PC-3 (cell line): ENCODE measurements at regions not wholly inside any gene's neighbourhood (a gene's known extent, or its start where the extent isn't known, plus 50 kb on each side); places are given as distances from the start of the nearest gene placed in this dataset.

Experiments used
- ATAC-seq: fragments of 200-7000 bp; cut with Tn5 transposase; 2 replicates; pipeline ENCODE4 v1.9.1; 2020; ENCODE audit warnings: mild to moderate bottlenecking, moderate library complexity
- BruUV-seq: library from RNA; stranded (reverse); fragments of 400-500 nt; replicated peaks from 2 replicates; lab custom pipeline; 2021; lab: Mats Ljungman, UMichigan
- CTCF ChIA-PET: fragments of 300-600 bp; sonication (Branson Sonifier 250); formaldehyde crosslinking; loops from one replicate; lab custom pipeline; 2022; ENCODE audit warnings: antibody characterized with exemption; lab: Charles Lee
- POLR2A ChIA-PET: fragments of 300-600 bp; sonication (Branson Sonifier 250); formaldehyde crosslinking; loops from one replicate; lab custom pipeline; 2022; ENCODE audit warnings: antibody characterized with exemption; ENCODE audit not compliant: unreplicated experiment; lab: Charles Lee
- DNase-seq: peaks from one replicate; pipeline ENCODE4 v3.0.0-alpha.2; 2015
- H2AFZ ChIP-seq: fragments of 300-600 bp; sonication (generic); 2 replicates; pipeline ENCODE4 v1.6.0; 2016; ENCODE audit warnings: antibody characterized with exemption, low read length
- H3F3A ChIP-seq: fragments of 300-600 bp; sonication (generic); one replicate; pipeline ENCODE4 v1.6.0; 2017; ENCODE audit warnings: antibody characterized with exemption, low read length, control low read depth, mild to moderate bottlenecking; ENCODE audit not compliant: unreplicated experiment
- H3K27ac ChIP-seq: fragments of 300-600 bp; sonication (generic); 2 replicates; pipeline ENCODE4 v1.5.1; 2016; ENCODE audit warnings: mild to moderate bottlenecking, low read length
- H3K27me3 ChIP-seq: fragments of 300-600 bp; sonication (generic); 2 replicates; pipeline ENCODE4 v1.6.1; 2016; ENCODE audit warnings: low read length, mixed read lengths
- H3K36me3 ChIP-seq: fragments of 300-600 bp; sonication (generic); 2 replicates; pipeline ENCODE4 v1.6.1; 2016; ENCODE audit warnings: low read depth, mixed run types, low read length, mixed read lengths
- H3K4me1 ChIP-seq: fragments of 300-600 bp; sonication (generic); 2 replicates; pipeline ENCODE4 v1.5.1; 2016; ENCODE audit warnings: low read length; ENCODE audit not compliant: insufficient read depth
- H3K4me2 ChIP-seq: fragments of 300-600 bp; sonication (generic); 2 replicates; pipeline ENCODE4 v1.6.0; 2016; ENCODE audit warnings: low read length
- H3K4me3 ChIP-seq: fragments of 300-600 bp; sonication (generic); 2 replicates; pipeline ENCODE4 v1.5.1; 2016; ENCODE audit warnings: mild to moderate bottlenecking, low read length, mixed read lengths
- H3K79me2 ChIP-seq: fragments of 300-600 bp; sonication (generic); 2 replicates; pipeline ENCODE4 v1.6.1; 2017; ENCODE audit warnings: low read length, mixed read lengths
- H3K9ac ChIP-seq: fragments of 300-600 bp; sonication (generic); 2 replicates; pipeline ENCODE4 v1.6.0; 2016; ENCODE audit warnings: mild to moderate bottlenecking, low read length
- H3K9me2 ChIP-seq: fragments of 300-600 bp; sonication (generic); replicated peaks from 2 replicates; pipeline ENCODE4 v1.6.1; 2016; ENCODE audit warnings: mixed run types, low read length, mixed read lengths
- H3K9me3 ChIP-seq: fragments of 300-600 bp; sonication (generic); 2 replicates; pipeline ENCODE4 v1.6.1; 2016; ENCODE audit warnings: low read length, mixed read lengths
- H4K20me1 ChIP-seq: fragments of 300-600 bp; sonication (generic); 2 replicates; pipeline ENCODE4 v1.6.1; 2016; ENCODE audit warnings: low read length, mixed read lengths
- EZH2 ChIP-seq: fragments of 300-600 bp; sonication (generic); IDR thresholded peaks from one replicate; pipeline ENCODE4 v1.6.1; 2017; ENCODE audit warnings: antibody characterized with exemption, mild to moderate bottlenecking, low read length; ENCODE audit not compliant: unreplicated experiment
- EZH2phosphoT487 ChIP-seq: fragments of 300-600 bp; sonication (generic); IDR thresholded peaks from 2 replicates; pipeline ENCODE4 v1.6.1; 2018; ENCODE audit warnings: mild to moderate bottlenecking, antibody characterized with exemption, low read length, borderline replicate concordance
- intact Hi-C: fragments of 100-400 bp; cut with micrococcal nuclease; formaldehyde crosslinking; loops from 2 replicates; pipeline ENCODE4 v1.9.0; 2023
- TF ChIP-seq, protein P1 (sequence below): fragments of 300-600 bp; sonication (generic); conservative IDR thresholded peaks from 2 replicates; pipeline ENCODE4 v1.5.1; 2017; ENCODE audit warnings: antibody characterized with exemption, low read depth, mild to moderate bottlenecking, low read length

DNA sequence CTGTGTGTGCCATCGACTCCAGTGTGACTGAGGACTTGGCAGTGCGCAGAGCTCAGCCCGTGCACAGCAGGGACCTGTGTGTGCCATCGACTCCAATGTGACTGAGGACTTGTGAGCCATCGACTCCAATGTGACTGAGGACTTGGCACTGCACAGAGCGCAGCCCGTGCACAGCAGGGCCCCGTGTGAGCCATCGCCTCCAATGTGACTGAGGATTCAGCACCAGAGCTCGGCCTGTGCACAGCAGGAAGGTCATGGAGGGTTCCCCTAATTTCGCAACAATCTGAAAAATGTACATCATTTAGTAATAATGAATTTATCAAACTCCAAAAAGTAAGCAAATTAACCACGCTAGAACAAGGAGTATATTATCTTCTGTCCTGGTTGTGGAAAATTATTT lies 348.3 kb upstream of the B3GAT1 start:
- no peaks in the 10 kb centered on the region for H3K27me3 ChIP-seq
- peaks cover 3% of the 10 kb centered on the region; the same call in 1 of the 2 replicates for H3K9me3 ChIP-seq
- CTCF ChIA-PET = no interaction called here
- no peaks in the 10 kb centered on the region for H4K20me1 ChIP-seq
- no peak overlapping the region for H3K27ac ChIP-seq
- intact Hi-C loops = no loop called here
- no peaks in the 10 kb centered on the region for H3K9me2 ChIP-seq
- BruUV-seq = no TSS peak
- ATAC-seq = no peak
- H3K9ac ChIP-seq = no peak overlapping the region
- no peaks in the 10 kb centered on the region for H3F3A ChIP-seq
- peaks cover 12% of the 10 kb centered on the region; the same call in 1 of the 2 replicates for H3K79me2 ChIP-seq
- TF ChIP-seq EZH2 (no peak), EZH2phosphoT487 (no peak)
- TF ChIP-seq, protein P1, sequence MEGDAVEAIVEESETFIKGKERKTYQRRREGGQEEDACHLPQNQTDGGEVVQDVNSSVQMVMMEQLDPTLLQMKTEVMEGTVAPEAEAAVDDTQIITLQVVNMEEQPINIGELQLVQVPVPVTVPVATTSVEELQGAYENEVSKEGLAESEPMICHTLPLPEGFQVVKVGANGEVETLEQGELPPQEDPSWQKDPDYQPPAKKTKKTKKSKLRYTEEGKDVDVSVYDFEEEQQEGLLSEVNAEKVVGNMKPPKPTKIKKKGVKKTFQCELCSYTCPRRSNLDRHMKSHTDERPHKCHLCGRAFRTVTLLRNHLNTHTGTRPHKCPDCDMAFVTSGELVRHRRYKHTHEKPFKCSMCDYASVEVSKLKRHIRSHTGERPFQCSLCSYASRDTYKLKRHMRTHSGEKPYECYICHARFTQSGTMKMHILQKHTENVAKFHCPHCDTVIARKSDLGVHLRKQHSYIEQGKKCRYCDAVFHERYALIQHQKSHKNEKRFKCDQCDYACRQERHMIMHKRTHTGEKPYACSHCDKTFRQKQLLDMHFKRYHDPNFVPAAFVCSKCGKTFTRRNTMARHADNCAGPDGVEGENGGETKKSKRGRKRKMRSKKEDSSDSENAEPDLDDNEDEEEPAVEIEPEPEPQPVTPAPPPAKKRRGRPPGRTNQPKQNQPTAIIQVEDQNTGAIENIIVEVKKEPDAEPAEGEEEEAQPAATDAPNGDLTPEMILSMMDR = no peak
- 0 out of 2 replicates have a peak, but pooled peaks cover 3% of the 10 kb centered on the region for H3K36me3 ChIP-seq
- no peak overlapping the region for H3K4me3 ChIP-seq
- no peak overlapping the region for H3K4me2 ChIP-seq
- DNase-seq = no peak
- H2AFZ ChIP-seq = no peak overlapping the region
- POLR2A ChIA-PET = no interaction called here
- peaks cover 12% of the 10 kb centered on the region; the same call in 1 of the 2 replicates for H3K4me1 ChIP-seq

DNA sequence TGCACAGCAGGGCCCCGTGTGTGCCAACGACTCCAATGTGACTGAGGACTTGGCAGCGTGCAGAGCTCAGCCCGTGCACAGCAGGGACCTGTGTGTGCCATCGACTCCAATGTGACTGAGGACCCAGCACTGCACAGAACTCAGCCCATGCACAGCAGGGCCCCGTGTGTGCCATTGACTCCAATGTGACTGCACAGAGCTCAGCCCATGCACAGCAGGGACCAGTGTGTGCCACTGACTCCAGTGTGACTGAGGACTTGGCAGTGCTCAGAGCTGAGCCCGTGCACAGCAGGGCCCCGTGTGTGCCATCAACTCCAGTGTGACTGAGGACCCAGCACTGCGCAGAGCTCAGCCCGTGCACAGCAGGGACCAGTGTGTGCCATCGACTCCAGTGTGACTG lies 347.8 kb upstream of the B3GAT1 start:
- no peak overlapping the region for H2AFZ ChIP-seq
- no peaks in the 10 kb centered on the region for H3K36me3 ChIP-seq
- H4K20me1 ChIP-seq = no peaks in the 10 kb centered on the region
- H3K9me2 ChIP-seq = no peaks in the 10 kb centered on the region
- no peak overlapping the region for H3K4me2 ChIP-seq
- no peaks in the 10 kb centered on the region for H3F3A ChIP-seq
- H3K9me3 ChIP-seq = peaks cover 3% of the 10 kb centered on the region; the same call in 1 of the 2 replicates
- peaks cover 12% of the 10 kb centered on the region; the same call in 1 of the 2 replicates for H3K79me2 ChIP-seq
- ChIA-PET CTCF (no interaction called here), POLR2A (no interaction called here)
- H3K4me1 ChIP-seq = peaks cover 12% of the 10 kb centered on the region; the same call in 1 of the 2 replicates
- no TSS peak for BruUV-seq
- H3K27me3 ChIP-seq = no peaks in the 10 kb centered on the region
- H3K9ac ChIP-seq = no peak overlapping the region
- intact Hi-C loops = no loop called here
- DNase-seq = no peak
- no peak for ATAC-seq
- H3K4me3 ChIP-seq = no peak overlapping the region
- H3K27ac ChIP-seq = no peak overlapping the region
- TF ChIP-seq EZH2 (no peak), EZH2phosphoT487 (no peak)
- TF ChIP-seq, protein P1 = no peak

DNA sequence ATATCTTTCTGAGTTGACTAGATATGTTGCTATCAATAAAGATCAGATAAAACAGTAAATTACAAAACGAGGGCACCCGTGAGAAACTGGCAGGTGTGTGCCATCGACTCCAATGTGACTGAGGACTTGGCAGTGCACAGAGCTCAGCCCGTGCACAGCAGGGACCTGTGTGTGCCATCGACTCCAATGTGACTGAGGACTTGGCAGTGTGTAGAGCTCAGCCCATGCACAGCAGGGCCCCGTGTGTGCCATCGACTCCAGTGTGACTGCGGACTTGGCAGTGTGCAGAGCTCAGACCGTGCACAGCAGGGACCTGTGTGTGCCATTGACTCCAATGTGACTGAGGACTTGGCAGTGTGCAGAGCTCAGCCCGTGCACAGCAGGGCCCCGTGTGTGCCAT lies 347.2 kb upstream of the B3GAT1 start:
- intact Hi-C loops = no loop called here
- H3K27me3 ChIP-seq = no peaks in the 10 kb centered on the region; the same call in 1 of the 2 replicates
- no peaks in the 10 kb centered on the region for H3F3A ChIP-seq
- TF ChIP-seq EZH2 (no peak), EZH2phosphoT487 (no peak)
- TF ChIP-seq, protein P1 = no peak
- no peaks in the 10 kb centered on the region for H4K20me1 ChIP-seq
- H3K36me3 ChIP-seq = no peaks in the 10 kb centered on the region
- peaks cover 12% of the 10 kb centered on the region; the same call in 1 of the 2 replicates for H3K4me1 ChIP-seq
- ChIA-PET CTCF (no interaction called here), POLR2A (no interaction called here)
- no TSS peak for BruUV-seq
- peaks cover 3% of the 10 kb centered on the region for H3K9me3 ChIP-seq
- H3K4me2 ChIP-seq = no peak overlapping the region
- no peak for ATAC-seq
- H3K79me2 ChIP-seq = peaks cover 12% of the 10 kb centered on the region; the same call in 1 of the 2 replicates
- H2AFZ ChIP-seq = no peak overlapping the region
- H3K4me3 ChIP-seq = no peak overlapping the region
- no peak overlapping the region for H3K27ac ChIP-seq
- H3K9ac ChIP-seq = no peak overlapping the region
- H3K9me2 ChIP-seq = no peaks in the 10 kb centered on the region
- no peak for DNase-seq
